ENCODE measurements at regions not wholly inside any gene's neighbourhood (a gene's known extent, or its start where the extent isn't known, plus 50 kb on each side); places are given as distances from the start of the nearest gene placed in this dataset.

- DNase-seq, result no peak
Measured at GRCh38 chr17:53891726-53892125, 69.0 kb downstream of the KIF2B start.

- no peak for DNase-seq
Measured at GRCh38 chr17:53892222-53892621, 69.5 kb downstream of the KIF2B start.

GRCh38 chr17:53894591-53894990 is 71.9 kb downstream of the KIF2B start:
- no peak for DNase-seq

GRCh38 chr17:53896047-53896446 is 73.3 kb downstream of the KIF2B start:
- no peak for DNase-seq

GRCh38 chr17:53900951-53901350 is 78.2 kb downstream of the KIF2B start:
- DNase-seq, result no peak

GRCh38 chr17:53907435-53907834 is 84.7 kb downstream of the KIF2B start:
- no peak for DNase-seq

- DNase-seq, result no peak
Measured at GRCh38 chr17:53909802-53910201, 87.1 kb downstream of the KIF2B start.

GRCh38 chr17:53912117-53912516 is 89.4 kb downstream of the KIF2B start:
- no peak for DNase-seq

GRCh38 chr17:53919356-53919755 is 96.6 kb downstream of the KIF2B start:
- DNase-seq, result no peak

GRCh38 chr17:53924530-53925455 is 102.1 kb downstream of the KIF2B start:
- DNase-seq, result no peak

GRCh38 chr17:53932386-53932785 is 109.7 kb downstream of the KIF2B start:
- DNase-seq, result no peak

- no peak for DNase-seq
Measured at GRCh38 chr17:53934931-53935330, 112.2 kb downstream of the KIF2B start.

- DNase-seq, result no peak
Measured at GRCh38 chr17:53941231-53941630, 118.5 kb downstream of the KIF2B start.

- DNase-seq, result peak; percentile 90
Measured at GRCh38 chr17:53942436-53942835, 119.7 kb downstream of the KIF2B start.

- no peak for DNase-seq
Measured at GRCh38 chr17:53942898-53943297, 120.2 kb downstream of the KIF2B start.

- no peak for DNase-seq
Measured at GRCh38 chr17:53948323-53948722, 125.6 kb downstream of the KIF2B start.

- no peak for DNase-seq
Measured at GRCh38 chr17:53949473-53950090, 126.9 kb downstream of the KIF2B start.

GRCh38 chr17:53950207-53950857 is 127.6 kb downstream of the KIF2B start:
- no peak for DNase-seq

- no peak for DNase-seq
Measured at GRCh38 chr17:53950858-53951250, 128.1 kb downstream of the KIF2B start.

GRCh38 chr17:53971361-53971760 is 148.6 kb downstream of the KIF2B start:
- no peak for DNase-seq

- no peak for DNase-seq
Measured at GRCh38 chr17:53979991-53980390, 157.3 kb downstream of the KIF2B start.

GRCh38 chr17:53996131-53996530 is 173.4 kb downstream of the KIF2B start:
- DNase-seq, result no peak

GRCh38 chr17:53996890-53997289 is 174.2 kb downstream of the KIF2B start:
- DNase-seq, result no peak

GRCh38 chr17:54007855-54008254 is 185.1 kb downstream of the KIF2B start:
- DNase-seq, result no peak

Measured in NCI-H1694 treated with DMSO at 0.1 percent for 48 hours (cell line).